Suprapubic skin (tissue), 4 donors: ENCODE measurements at regions not wholly inside any gene's neighbourhood (a gene's known extent, or its start where the extent isn't known, plus 50 kb on each side); places are given as distances from the start of the nearest gene placed in this dataset.

Experiments
- DNase-seq, 2 donors: peaks; one replicate each; pipeline ENCODE4 v3.0.0-alpha.2; 2019; ENCODE audit warnings: low spot score in 2 of 2
- H3K27ac ChIP-seq: fragments of 200-600 bp; sonication (generic); one replicate; pipeline ENCODE4 v1.5.1; 2019
- H3K27me3 ChIP-seq: fragments of 200-600 bp; sonication (generic); one replicate; pipeline ENCODE4 v1.5.1; 2019
- H3K36me3 ChIP-seq: fragments of 200-600 bp; sonication (generic); one replicate; pipeline ENCODE4 v1.5.1; 2019
- H3K4me1 ChIP-seq: fragments of 200-600 bp; sonication (generic); one replicate; pipeline ENCODE4 v1.5.1; 2019
- H3K4me3 ChIP-seq: fragments of 200-600 bp; sonication (generic); one replicate; pipeline ENCODE4 v1.5.1; 2019; ENCODE audit warnings: mild to moderate bottlenecking
- H3K9me3 ChIP-seq: fragments of 200-600 bp; sonication (generic); one replicate; pipeline ENCODE4 v1.5.1; 2019
- EP300 ChIP-seq: sonication (generic); formaldehyde crosslinking; IDR thresholded peaks from one replicate; pipeline ENCODE4 v1.6.1; 2017; ENCODE audit warnings: antibody characterized with exemption
- POLR2A ChIP-seq, 2 donors: fragments of 450-650 bp; IDR thresholded peaks; one replicate each; pipeline ENCODE4 v1.6.1; 2017; ENCODE audit warnings: antibody characterized with exemption in 2 of 2, mild to moderate bottlenecking in 2 of 2, moderate library complexity in 2 of 2
- POLR2AphosphoS5 ChIP-seq, 3 donors: sonication (generic); formaldehyde crosslinking; IDR thresholded peaks; one replicate each; pipeline ENCODE4 v1.6.1; 2017; ENCODE audit warnings: antibody characterized with exemption in 3 of 3
- WGBS: methylation state at CpG from one replicate; pipeline ENCODE4 v1.1.5; 2018; 5-methylcytosine and 5-hydroxymethylcytosine counted together
- TF ChIP-seq, protein P1 (sequence below), 2 donors: fragments of 200-600 bp in 1 of 2; fragments of 450-650 bp in 1 of 2; sonication (generic) in 1 of 2; IDR thresholded peaks; one replicate each; pipeline ENCODE4 v1.5.1; 2016 to 2019; ENCODE audit warnings: antibody characterized with exemption in 2 of 2, mild to moderate bottlenecking in 1 of 2, moderate library complexity in 1 of 2

DNA sequence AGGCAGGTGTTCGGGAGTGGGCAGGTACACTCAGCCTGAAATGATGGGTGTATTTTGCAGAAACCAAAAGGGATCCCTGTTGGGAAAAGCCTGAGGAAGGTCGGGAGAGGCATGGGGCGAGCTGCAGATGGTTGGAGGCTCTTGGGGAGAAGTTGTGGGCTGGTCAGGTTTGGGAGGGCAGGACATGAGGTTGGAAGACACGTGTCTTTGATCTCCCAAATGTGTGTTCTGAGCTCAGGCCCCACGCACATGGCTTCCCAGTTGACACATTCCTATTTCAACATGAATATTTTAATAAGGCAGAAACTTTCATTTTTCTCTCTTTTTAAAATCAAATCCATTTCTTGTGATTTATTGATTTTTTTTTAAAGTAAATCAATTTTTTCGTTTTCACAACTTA lies 1003.3 kb downstream of the TBC1D22A start:
- no peaks in the 10 kb centered on the region for H3K4me1 ChIP-seq
- TF ChIP-seq POLR2A (IDR thresholded peaks at IDR 0.05) (no peak), POLR2AphosphoS5 (IDR thresholded peaks at IDR 0.05) (no peak), EP300 (no peak)
- TF ChIP-seq, protein P1, sequence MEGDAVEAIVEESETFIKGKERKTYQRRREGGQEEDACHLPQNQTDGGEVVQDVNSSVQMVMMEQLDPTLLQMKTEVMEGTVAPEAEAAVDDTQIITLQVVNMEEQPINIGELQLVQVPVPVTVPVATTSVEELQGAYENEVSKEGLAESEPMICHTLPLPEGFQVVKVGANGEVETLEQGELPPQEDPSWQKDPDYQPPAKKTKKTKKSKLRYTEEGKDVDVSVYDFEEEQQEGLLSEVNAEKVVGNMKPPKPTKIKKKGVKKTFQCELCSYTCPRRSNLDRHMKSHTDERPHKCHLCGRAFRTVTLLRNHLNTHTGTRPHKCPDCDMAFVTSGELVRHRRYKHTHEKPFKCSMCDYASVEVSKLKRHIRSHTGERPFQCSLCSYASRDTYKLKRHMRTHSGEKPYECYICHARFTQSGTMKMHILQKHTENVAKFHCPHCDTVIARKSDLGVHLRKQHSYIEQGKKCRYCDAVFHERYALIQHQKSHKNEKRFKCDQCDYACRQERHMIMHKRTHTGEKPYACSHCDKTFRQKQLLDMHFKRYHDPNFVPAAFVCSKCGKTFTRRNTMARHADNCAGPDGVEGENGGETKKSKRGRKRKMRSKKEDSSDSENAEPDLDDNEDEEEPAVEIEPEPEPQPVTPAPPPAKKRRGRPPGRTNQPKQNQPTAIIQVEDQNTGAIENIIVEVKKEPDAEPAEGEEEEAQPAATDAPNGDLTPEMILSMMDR (IDR thresholded peaks at IDR 0.05), result no peak
- DNase-seq, result no peak
- H3K27ac ChIP-seq, result no peak overlapping the region
- no peaks in the 10 kb centered on the region for H3K9me3 ChIP-seq
- 79% methylated on average over 6 of the region's 6 CpGs for WGBS
- no peak overlapping the region for H3K4me3 ChIP-seq
- H3K27me3 ChIP-seq, result peaks cover 5% of the 10 kb centered on the region
- H3K36me3 ChIP-seq, result no peaks in the 10 kb centered on the region

DNA sequence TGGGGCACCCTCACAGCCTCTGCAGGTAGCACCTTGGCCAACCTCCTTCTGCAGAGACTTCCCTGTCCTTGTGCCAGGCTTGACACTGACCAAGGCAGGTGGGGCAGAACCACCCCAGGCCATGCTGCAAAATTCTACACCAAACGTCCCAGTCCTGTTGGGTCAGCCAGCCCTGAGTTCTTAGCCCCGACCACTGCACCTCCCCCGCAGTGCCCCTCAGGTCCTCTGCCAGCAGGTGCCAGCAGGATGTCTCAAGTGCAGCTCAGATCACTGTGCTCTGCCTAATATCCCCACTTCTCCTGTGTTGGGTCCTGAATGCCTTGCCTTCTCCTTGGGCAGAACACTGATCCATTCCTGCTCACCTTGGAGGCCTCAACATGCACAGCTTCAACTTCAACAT lies 999.7 kb downstream of the TBC1D22A start:
- Histone ChIP-seq H3K36me3 (no peaks in the 10 kb centered on the region), H3K9me3 (no peaks in the 10 kb centered on the region), H3K27me3 (peaks cover 5% of the 10 kb centered on the region), H3K27ac (no peak overlapping the region), H3K4me1 (no peaks in the 10 kb centered on the region), H3K4me3 (no peak overlapping the region)
- DNase-seq, result peak in 1 of 2 donors; percentile 58
- TF ChIP-seq POLR2AphosphoS5 (IDR thresholded peaks at IDR 0.05), result no peak
- TF ChIP-seq, protein P1 (IDR thresholded peaks at IDR 0.05), result no peak
- TF ChIP-seq POLR2A (IDR thresholded peaks at IDR 0.05), result no peak
- TF ChIP-seq EP300, result no peak
- 79% methylated on average over 3 of the region's 3 CpGs for WGBS

DNA sequence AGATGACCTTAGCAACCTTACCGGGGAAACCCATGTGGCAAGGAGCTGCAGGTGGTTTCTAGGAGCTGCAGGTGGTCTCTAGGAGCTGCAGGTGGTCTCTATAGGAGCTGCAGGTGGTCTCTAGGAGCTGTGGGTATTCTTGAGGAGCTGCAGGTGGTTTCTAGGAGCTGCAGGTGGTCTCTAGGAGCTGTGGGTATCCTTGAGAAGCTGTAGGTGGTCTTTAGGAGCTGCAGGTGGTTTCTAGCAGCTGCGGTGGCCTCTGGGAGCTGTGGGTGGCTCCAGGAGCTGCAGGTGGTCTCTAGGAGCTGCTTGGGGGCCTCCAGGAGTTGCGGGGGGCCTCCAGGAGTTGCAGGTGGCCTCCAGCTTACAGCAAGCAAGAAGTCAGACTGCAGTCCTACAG lies 997.5 kb downstream of the TBC1D22A start:
- no peak for TF ChIP-seq EP300
- TF ChIP-seq, protein P1 (IDR thresholded peaks at IDR 0.05), result no peak
- TF ChIP-seq POLR2AphosphoS5 (IDR thresholded peaks at IDR 0.05), result no peak
- no peak for TF ChIP-seq POLR2A (IDR thresholded peaks at IDR 0.05)
- Histone ChIP-seq H3K36me3 (no peaks in the 10 kb centered on the region), H3K4me1 (no peaks in the 10 kb centered on the region), H3K27me3 (peaks cover 5% of the 10 kb centered on the region), H3K4me3 (no peak overlapping the region), H3K27ac (no peak overlapping the region), H3K9me3 (no peaks in the 10 kb centered on the region)
- peak in 1 of 2 donors; percentile 28 for DNase-seq
- 90% methylated on average over 3 of the region's 3 CpGs for WGBS

DNA sequence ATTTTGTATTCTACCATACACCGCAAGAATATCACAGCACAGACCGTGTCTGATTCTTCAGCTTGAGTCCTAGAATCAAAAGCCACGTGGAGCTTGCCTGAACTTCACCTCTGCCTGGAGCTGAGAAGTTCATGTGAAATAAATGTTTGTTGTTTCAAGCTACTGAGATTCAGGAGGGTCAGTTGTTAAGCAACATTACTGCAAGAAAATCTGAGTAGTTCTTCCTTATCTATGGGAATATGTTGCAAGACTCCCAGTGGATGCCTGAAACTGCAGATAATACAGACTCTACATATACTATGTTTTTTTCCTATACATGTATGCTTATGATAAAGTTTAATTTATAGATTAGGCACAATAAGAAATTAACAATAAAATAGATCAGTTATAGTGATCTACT lies 995.3 kb downstream of the TBC1D22A start:
- H3K4me3 ChIP-seq, result no peak overlapping the region
- WGBS, result 75% methylated on average over 3 of the region's 3 CpGs
- H3K27ac ChIP-seq, result no peak overlapping the region
- H3K4me1 ChIP-seq, result no peaks in the 10 kb centered on the region
- no peaks in the 10 kb centered on the region for H3K36me3 ChIP-seq
- no peaks in the 10 kb centered on the region for H3K9me3 ChIP-seq
- peaks cover 5% of the 10 kb centered on the region for H3K27me3 ChIP-seq
- TF ChIP-seq, protein P1 (IDR thresholded peaks at IDR 0.05), result no peak
- no peak for TF ChIP-seq EP300
- no peak for TF ChIP-seq POLR2AphosphoS5 (IDR thresholded peaks at IDR 0.05)
- no peak for TF ChIP-seq POLR2A (IDR thresholded peaks at IDR 0.05)
- DNase-seq, result peak in 1 of 2 donors; percentile 1

DNA sequence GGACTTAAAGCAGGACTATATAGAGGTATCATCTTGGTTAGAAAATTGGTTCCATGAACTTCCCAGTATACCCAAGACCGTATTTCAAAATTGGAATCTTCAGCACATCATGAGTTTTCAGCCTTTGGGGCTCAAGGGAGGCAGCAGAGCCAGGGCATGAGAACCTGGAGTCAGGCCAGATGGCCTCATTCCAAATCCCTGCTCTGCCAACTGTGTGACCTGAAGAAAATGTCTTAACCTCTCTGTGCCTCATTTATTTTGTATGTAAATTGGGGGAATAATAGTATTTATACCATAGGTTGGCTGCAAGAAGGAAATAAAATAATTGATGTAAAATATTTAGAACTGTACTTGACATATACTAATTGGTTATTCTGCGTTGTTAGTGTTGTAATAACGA lies 987.6 kb downstream of the TBC1D22A start:
- 72% methylated on average over 3 of the region's 3 CpGs for WGBS
- H3K9me3 ChIP-seq, result no peaks in the 10 kb centered on the region
- TF ChIP-seq POLR2A (IDR thresholded peaks at IDR 0.05) (no peak), POLR2AphosphoS5 (IDR thresholded peaks at IDR 0.05) (no peak), EP300 (no peak)
- TF ChIP-seq, protein P1 (IDR thresholded peaks at IDR 0.05), result no peak
- H3K4me3 ChIP-seq, result no peak overlapping the region
- H3K4me1 ChIP-seq, result no peaks in the 10 kb centered on the region
- DNase-seq, result no peak
- no peaks in the 10 kb centered on the region for H3K27me3 ChIP-seq
- no peaks in the 10 kb centered on the region for H3K36me3 ChIP-seq
- no peak overlapping the region for H3K27ac ChIP-seq
